ENCODE measurements at regions not wholly inside any gene's neighbourhood (a gene's known extent, or its start where the extent isn't known, plus 50 kb on each side); places are given as distances from the start of the nearest gene placed in this dataset.
"Not testable (repeated sequence)": the region's sequence is repeated elsewhere in the genome, so short reads cannot be mapped to it uniquely, and the experiment has no call there.

- not testable (repeated sequence) for DNase-seq (ENCODE audit: low spot score)
These were observed 129.8 kb upstream of the MB21D2 start for GRCh38 chr3:193047461-193047860.

- DNase-seq (ENCODE audit: low spot score) = no peak
These were observed 130.5 kb upstream of the MB21D2 start for GRCh38 chr3:193048127-193048526.

- DNase-seq (ENCODE audit: low spot score) = no peak
These were observed 132.3 kb upstream of the MB21D2 start for GRCh38 chr3:193049935-193050334.

GRCh38 chr3:193051314-193051713 is 133.7 kb upstream of the MB21D2 start:
- DNase-seq (ENCODE audit: low spot score) = no peak

- no peak for DNase-seq (ENCODE audit: low spot score)
These were observed 134.8 kb upstream of the MB21D2 start for GRCh38 chr3:193052354-193053045.

- DNase-seq (ENCODE audit: low spot score) = no peak
These were observed 135.4 kb upstream of the MB21D2 start for GRCh38 chr3:193053046-193053435.

GRCh38 chr3:193055352-193055751 is 137.7 kb upstream of the MB21D2 start:
- DNase-seq (ENCODE audit: low spot score) = no peak

GRCh38 chr3:193057616-193058015 is 140.0 kb upstream of the MB21D2 start:
- no peak for DNase-seq (ENCODE audit: low spot score)

- DNase-seq (ENCODE audit: low spot score) = no peak
These were observed 143.3 kb upstream of the MB21D2 start for GRCh38 chr3:193060748-193061546.

- DNase-seq (ENCODE audit: low spot score) = no peak
These were observed 150.7 kb upstream of the MB21D2 start for GRCh38 chr3:193068365-193068764.

- not testable (repeated sequence) for DNase-seq (ENCODE audit: low spot score)
These were observed 152.1 kb upstream of the MB21D2 start for GRCh38 chr3:193069732-193070131.

GRCh38 chr3:193078996-193079753 is 161.5 kb upstream of the MB21D2 start:
- DNase-seq (ENCODE audit: low spot score) = no peak

GRCh38 chr3:193080821-193081365 is 160.1 kb upstream of the PLAAT1 start:
- DNase-seq (ENCODE audit: low spot score) = no peak

- DNase-seq (ENCODE audit: low spot score) = no peak
These were observed 155.4 kb upstream of the PLAAT1 start for GRCh38 chr3:193085655-193086054.

- DNase-seq (ENCODE audit: low spot score) = no peak
These were observed 154.3 kb upstream of the PLAAT1 start for GRCh38 chr3:193086681-193087080.

GRCh38 chr3:193087336-193087735 is 153.7 kb upstream of the PLAAT1 start:
- no peak for DNase-seq (ENCODE audit: low spot score)

- DNase-seq (ENCODE audit: low spot score) = no peak
These were observed 145.7 kb upstream of the PLAAT1 start for GRCh38 chr3:193095366-193095765.

- DNase-seq (ENCODE audit: low spot score) = no peak
These were observed 144.9 kb upstream of the PLAAT1 start for GRCh38 chr3:193096076-193096475.

GRCh38 chr3:193114431-193115340 is 126.3 kb upstream of the PLAAT1 start:
- no peak for DNase-seq (ENCODE audit: low spot score)

GRCh38 chr3:193116871-193117270 is 124.2 kb upstream of the PLAAT1 start:
- no peak for DNase-seq (ENCODE audit: low spot score)

GRCh38 chr3:193118907-193119306 is 122.1 kb upstream of the PLAAT1 start:
- no peak for DNase-seq (ENCODE audit: low spot score)

All from Ammon's horn (tissue), 1 donor.